Islet precursor cell (in vitro differentiated cells): ENCODE measurements at regions not wholly inside any gene's neighbourhood (a gene's known extent, or its start where the extent isn't known, plus 50 kb on each side); places are given as distances from the start of the nearest gene placed in this dataset.
"Not testable (repeated sequence)": the region's sequence is repeated elsewhere in the genome, so short reads cannot be mapped to it uniquely, and the experiment has no call there.

Source experiments
- DNase-seq: peaks from one replicate; pipeline ENCODE4 v3.0.0-alpha.2; 2018

DNA sequence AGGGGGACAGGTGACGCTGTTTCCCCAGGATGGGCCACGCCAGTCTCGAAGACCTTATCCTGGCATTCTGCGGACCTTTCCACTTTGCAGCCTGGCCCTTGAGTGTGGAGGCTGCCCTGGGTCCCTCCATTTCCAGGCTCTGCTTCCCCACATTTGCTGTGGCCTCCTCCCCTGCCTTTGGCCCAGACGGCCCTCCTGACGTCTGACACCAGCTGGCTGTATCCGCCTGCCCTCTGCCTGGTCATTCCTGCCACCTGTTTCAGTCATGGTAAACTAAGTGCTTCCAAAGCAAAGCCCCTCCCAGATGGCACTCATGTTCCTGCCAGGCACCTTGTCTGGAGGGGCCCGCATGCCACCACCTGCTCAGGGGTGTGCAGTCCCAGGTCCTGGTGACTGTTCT, 95.1 kb downstream of the ASB1 start:
- DNase-seq, result no peak

DNA sequence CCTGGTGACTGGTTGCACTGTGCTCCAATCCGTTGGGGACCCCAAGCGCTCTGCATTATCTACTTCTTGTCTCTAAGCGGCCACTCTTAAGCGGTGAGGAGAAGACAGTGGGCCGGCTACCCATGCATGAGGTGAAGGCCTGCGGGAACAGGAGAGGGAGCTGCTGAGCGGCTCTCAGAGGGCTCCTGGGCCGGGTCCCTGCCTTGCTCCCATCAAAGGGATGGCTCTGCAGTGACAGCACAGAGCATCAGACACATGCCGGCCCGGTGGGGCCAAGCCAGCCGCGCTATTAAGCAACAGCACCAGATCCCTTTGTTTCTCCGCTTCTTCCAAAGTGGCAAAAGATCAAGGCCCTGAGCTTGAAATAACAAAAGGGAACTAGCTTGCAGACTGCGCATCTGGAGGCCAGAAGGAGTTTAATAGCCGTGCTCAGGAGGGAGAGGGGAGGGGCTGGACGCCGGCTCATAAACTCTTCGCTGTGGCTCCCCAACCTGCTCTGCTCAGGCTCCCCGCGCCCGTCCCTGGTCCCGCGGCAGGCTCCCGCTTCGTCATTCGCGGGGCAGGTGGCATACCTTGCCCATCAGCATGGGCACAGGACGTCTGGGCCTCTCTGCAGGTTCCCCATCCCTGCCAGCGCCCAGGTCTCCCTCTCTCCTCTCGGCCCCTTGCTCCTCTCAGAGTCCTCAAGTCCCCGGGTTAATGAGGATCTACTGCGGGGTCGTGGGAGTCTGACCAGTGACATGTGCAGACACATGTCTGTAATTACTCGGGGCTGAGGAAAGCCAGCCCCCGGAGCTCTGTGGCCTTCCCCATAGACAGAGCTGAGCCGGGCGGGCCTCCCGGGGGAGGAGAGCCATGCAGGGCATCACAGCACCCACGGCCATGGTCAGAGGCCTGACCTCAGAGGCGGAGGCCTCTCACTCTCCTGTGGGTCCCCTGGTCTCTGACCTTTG, 96.7 kb downstream of the ASB1 start:
- DNase-seq, result peak; percentile 77

- no peak for DNase-seq
Observed at GRCh38 chr2:238524426-238524983, 97.8 kb downstream of the ASB1 start.

- DNase-seq, result no peak
Observed at GRCh38 chr2:238525990-238526389, 99.3 kb downstream of the ASB1 start.

DNA sequence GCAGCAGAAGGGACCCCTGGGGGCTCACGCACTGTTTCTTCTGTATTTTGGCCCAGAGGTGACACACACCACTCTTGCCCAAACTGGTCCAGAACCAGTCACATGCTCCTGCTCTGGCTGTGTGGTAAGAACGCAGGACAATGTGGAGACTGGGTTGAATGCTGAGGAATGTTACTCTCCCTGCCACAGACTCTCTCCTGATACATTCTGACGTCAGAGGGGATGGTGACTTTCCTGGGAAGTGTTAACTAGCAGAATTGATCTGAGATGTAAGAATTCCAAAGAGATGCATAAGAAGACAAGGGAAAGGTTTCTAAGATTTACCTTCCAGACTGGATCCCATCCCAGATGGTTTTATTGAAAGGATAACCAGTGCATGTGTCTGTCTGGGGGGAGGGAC, 100.8 kb downstream of the ASB1 start:
- DNase-seq, result no peak

- DNase-seq, result no peak
Observed at GRCh38 chr2:238528953-238529781, 102.4 kb downstream of the ASB1 start.

DNA sequence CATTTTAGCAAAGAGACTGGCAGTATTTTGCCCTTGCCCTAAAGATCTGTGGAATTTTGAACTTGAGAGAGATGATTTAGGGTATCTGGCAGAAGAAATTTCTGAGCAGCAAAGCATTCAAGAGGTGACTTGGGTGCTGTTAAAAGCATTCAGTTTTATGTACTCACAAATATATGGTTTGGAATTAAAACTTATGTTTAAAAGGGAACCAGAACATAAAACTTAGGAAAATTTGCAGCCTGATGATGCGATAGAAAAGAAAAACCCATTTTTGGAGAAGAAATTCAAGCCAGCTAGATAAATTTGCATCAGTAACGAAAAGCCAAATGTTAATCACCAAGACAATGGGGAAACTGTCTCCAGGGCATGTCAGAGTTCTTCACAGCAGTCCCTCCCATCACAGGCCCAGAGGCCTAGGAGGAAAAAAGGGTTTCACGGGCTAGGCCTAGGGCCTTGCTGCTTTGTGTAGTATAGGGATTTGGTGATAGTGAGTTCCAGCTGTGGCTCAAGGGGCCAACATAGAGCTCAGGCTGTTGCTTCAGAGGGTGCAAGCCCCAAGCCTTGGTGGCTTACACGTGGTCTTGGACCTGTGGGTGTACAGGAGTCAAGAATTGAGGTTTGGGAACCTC, 104.4 kb downstream of the ASB1 start:
- not testable (repeated sequence) for DNase-seq

GRCh38 chr2:238543732-238544131, 117.0 kb downstream of the ASB1 start:
- not testable (repeated sequence) for DNase-seq

DNA sequence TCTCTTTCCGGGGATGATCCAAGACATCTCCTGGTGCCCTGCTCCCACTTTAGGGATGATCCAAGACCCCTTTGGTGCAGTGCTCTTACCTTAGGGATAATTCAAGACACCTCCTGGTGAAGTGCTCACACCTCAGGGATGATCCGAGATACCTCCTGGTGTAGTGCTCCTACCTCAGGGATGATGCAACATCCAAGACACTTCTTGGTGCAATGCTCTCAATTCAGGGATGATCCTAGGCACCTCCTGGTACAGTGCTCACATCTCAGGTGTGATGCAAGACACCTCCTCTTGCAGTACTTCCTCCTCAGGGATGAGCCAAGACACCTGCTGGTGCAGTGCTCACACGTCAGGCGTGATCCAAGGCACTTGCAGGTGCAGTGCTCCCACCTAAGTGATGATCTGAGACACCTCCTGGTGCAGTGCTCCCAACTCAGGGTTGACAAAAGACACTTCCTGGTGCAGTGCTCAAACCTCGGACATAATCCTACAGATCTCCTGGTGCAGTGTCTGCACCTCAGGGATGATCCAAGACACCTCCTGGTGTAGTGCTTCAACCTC, 122.3 kb downstream of the ASB1 start:
- no peak for DNase-seq

GRCh38 chr2:238549866-238550265, 123.1 kb downstream of the ASB1 start:
- DNase-seq, result no peak

DNA sequence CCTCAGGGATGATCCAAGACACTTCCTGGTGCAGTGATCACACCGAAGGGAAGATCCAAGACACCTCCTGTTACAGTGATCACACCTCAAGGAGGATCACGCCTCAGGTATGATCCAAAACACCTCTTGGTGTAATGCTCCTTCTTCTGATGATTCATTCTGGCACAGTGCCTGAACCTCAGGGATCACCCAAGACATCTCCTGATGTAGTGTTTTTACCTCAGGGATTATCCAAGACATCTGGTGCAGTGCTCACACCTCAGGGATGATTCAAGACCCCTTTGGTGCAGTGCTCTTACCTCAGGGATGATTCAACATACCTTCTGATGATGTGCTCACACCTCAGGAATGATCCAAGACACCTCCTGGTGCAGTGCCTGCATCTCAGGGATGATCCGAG, 124.4 kb downstream of the ASB1 start:
- DNase-seq, result no peak

DNA sequence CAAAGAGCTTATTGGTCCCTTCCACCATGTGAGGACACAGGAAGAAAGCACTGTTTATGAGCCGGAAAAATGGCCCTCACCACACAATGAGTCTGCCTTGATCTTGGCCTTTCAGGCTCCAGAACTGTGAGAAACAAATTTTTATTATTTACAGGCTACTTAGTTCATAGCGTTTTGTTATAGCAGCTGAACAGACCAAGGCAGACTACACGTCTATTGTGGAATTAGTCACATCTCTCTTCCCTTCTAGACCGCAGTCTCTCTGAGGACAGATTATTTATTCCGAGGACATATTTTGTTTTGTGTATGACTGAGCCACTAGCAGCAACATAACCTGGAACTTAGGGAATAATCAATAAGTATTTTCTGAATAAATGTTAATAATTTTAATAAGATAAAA, 125.5 kb downstream of the ASB1 start:
- no peak for DNase-seq

DNA sequence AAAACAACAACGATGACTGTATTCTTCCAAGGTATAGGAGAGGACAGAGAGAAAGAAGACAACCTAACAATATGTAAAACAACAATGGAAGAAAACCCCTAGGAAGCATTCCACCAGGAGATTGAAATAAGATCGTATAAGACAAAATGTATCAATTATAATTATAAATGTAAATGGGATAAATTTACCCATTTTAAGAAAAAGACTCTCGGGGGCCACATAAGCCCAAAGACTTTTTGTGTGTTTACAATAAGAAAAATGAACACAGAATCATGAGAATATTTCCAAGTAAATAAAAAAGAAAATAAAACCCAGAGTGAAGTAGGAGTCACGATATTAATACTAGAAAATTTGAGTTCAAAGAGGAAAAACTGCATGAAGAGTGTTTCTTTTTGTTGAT, 126.4 kb downstream of the ASB1 start:
- DNase-seq, result no peak

GRCh38 chr2:238554468-238555315, 128.0 kb downstream of the ASB1 start:
- no peak for DNase-seq

GRCh38 chr2:238555786-238556542, 129.2 kb downstream of the ASB1 start:
- DNase-seq, result no peak

GRCh38 chr2:238557431-238557830, 130.7 kb downstream of the ASB1 start:
- no peak for DNase-seq

DNA sequence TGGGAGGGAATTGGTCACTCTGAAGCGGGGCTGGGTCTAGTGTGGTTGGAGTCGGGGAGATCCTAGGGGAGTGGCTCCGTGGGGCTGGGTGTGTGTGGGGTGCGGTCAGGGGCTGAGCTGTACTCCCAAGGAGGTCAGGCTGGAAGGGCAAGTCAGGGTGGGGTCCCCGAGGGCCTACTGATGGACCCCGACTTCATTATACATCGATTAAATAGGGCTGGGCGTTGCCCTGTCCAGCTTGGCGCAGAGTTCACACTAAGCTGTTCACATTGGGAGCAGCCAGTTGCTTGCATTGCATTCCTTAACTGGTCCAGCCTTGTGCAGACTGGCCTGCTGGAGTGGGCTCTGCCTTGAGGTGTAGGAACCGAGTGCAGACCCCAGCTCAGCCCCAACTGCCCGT, 131.2 kb downstream of the ASB1 start:
- DNase-seq, result no peak

DNA sequence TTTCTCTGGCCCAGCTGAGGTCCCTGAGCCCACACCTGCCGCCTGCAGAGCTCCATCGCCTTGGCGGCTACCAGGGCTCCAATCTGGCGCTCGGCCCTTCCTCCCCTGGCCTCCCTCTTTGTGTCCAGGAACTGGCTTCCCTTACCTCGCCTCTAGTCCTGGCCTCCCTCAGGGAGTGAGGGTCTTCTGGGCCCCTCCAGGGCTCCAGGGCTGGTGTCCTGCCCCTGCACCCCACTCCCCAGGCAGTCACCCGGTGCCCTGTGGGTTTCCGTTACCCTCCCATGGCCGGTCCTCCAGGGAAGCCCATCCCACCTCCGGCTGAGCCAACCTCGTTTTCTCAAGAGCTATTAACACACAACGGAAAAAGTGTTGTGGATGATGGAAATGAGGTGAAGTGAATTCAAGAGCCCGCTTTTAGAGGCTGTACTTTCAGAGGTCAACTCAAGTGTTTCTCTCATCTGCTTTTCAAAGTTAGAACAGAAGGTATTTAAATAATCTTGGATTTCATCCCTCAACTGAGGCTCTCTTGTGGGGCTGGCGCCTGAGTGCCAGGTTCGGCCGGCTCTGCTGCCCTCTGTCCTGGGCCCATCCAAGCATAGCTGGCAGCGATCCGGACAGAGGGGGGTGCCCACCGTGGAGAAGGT, 131.9 kb downstream of the ASB1 start:
- DNase-seq, result no peak

DNA sequence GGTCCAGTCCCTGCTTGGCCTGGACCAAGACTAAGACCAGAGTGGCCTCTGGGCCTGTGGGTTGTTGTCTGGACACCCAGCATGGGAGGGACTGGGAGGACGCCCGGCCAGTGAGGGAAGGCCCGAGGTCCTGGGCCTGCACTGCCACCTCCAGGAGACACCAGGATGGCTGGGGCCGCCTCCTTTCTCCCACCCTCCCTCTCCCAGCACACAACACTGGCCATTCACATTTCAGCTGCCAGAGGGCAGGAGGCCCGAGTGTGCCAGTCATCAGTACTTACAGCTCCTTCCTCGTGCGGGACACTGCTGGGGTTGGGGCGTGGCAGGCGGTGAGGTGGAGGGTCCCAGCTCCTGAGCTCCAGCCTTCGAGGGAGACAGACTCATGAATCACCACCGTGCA, 133.5 kb downstream of the ASB1 start:
- peak; percentile 64 for DNase-seq

- DNase-seq, result no peak
Observed at GRCh38 chr2:238561230-238561629, 134.5 kb downstream of the ASB1 start.

DNA sequence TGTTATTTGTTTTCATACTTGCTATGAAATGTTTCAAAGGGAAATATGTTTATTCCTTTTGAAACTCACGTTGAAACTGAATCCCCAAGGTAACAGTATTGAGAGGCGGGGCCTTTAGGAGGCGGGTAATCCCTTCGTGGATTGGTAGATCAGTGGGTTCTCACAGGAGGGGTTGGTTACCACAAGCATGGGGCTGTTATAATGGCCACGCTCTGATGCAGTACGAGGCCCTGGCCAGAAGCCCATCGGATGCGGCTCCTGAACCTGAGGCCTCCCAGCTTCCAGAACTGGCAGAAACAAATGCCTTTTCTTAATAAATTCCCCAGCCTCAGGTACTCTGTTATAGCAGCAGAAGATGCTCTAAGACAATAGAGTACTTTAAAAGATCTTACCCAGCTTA, 135.7 kb downstream of the ASB1 start:
- DNase-seq, result no peak
